ENCODE measurements at regions not wholly inside any gene's neighbourhood (a gene's known extent, or its start where the extent isn't known, plus 50 kb on each side); places are given as distances from the start of the nearest gene placed in this dataset.

DNA sequence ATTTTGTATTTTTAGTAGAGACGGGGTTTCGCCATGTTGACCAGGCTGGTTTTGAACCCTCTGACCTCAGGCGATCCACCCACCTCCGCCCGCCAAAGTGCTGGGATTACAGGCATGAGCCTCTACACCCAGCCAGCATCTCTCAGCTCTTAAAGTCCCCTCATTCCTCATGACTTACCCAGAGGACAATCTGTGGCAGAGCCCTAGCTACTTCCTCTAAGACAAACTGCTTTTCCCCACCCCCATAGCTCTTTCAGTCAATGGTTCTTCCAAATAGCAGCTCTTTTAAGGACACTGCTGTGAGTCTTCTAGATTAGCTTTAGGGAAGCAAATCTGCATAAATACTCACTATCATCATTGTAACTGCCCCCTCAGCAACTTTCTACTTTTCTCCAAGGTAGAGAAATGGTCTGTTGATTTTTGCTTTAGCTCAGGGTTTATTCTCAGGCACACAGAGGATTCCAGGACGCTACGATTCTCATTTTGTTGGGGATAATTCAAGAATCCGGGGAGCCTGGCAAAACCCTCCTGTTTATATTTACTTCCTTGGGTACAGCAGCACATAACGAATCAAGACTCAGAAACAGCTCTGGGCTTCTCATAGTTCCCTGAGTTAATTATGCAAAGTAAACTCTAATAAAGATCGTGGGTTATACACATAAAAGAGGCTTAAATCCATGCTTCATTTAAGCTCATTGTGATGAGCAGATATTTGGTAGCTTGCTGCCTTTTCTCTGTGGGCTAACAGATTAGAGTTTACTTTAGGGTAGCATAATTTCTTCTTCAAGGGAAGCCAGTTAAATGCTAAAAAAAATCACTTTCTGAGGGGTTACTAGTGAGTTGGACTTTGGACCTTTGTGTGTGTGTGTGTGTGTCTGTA is 357.4 kb downstream of the TDRD3 start:
- no peak for TF ChIP-seq POLR2A (IDR thresholded peaks at IDR 0.05)
- TF ChIP-seq, protein P1, sequence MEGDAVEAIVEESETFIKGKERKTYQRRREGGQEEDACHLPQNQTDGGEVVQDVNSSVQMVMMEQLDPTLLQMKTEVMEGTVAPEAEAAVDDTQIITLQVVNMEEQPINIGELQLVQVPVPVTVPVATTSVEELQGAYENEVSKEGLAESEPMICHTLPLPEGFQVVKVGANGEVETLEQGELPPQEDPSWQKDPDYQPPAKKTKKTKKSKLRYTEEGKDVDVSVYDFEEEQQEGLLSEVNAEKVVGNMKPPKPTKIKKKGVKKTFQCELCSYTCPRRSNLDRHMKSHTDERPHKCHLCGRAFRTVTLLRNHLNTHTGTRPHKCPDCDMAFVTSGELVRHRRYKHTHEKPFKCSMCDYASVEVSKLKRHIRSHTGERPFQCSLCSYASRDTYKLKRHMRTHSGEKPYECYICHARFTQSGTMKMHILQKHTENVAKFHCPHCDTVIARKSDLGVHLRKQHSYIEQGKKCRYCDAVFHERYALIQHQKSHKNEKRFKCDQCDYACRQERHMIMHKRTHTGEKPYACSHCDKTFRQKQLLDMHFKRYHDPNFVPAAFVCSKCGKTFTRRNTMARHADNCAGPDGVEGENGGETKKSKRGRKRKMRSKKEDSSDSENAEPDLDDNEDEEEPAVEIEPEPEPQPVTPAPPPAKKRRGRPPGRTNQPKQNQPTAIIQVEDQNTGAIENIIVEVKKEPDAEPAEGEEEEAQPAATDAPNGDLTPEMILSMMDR (IDR thresholded peaks at IDR 0.05): no peak
